ENCODE measurements at regions not wholly inside any gene's neighbourhood (a gene's known extent, or its start where the extent isn't known, plus 50 kb on each side); places are given as distances from the start of the nearest gene placed in this dataset.

DNA sequence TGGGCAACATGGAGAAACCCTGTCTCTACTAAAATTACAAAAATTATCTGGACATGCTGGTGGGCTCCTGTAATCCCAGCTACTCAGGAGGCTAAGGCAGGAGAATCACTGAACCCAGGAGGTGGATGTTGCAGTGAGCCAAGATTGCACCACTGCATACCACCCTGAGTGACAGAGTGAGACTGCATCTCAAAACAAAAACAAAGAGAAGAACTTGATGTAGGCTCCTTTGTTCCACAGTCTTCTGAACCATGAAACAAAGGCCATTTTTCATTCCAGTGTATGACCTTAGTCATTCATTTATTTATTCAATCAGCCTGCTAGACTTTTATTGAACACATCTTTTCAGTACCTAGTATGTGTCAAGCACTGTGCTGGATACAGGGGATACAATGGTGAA, 369.6 kb downstream of the FAT3 start (continued):
- TF ChIP-seq BACH1 (IDR thresholded peaks at IDR 0.05; ENCODE audit: low read length) (no peak), CBX5 (IDR thresholded peaks at IDR 0.05; ENCODE audit: low read depth, low read length) (no peak), POLR2AphosphoS5 (IDR thresholded peaks at IDR 0.05; ENCODE audit: low read depth, low read length) (no peak), CTBP2 (IDR thresholded peaks at IDR 0.05; ENCODE audit: borderline replicate concordance, insufficient read depth, insufficient read length, low read length) (no peak), GTF2F1 (IDR thresholded peaks at IDR 0.05; ENCODE audit: borderline replicate concordance, low read depth, low read length) (no peak)
